GM12878 (cell line): ENCODE measurements at regions not wholly inside any gene's neighbourhood (a gene's known extent, or its start where the extent isn't known, plus 50 kb on each side); places are given as distances from the start of the nearest gene placed in this dataset.

ENCODE experiments used
- ATAC-seq: fragments of 200-7000 bp; cut with Tn5 transposase; 3 replicates; pipeline ENCODE4 v1.9.1; 2020; ENCODE audit warnings: mild to moderate bottlenecking, moderate library complexity
- BruUV-seq: library from RNA; stranded (reverse); fragments of 400-500 nt; replicated peaks from 2 replicates; lab custom pipeline; 2021; lab: Mats Ljungman, UMichigan
- CTCF ChIA-PET: fragments of 300-600 bp; sonication (Branson Sonifier 250); formaldehyde crosslinking; extraction: SDS; loops from one replicate; lab custom pipeline; 2021; ENCODE audit warnings: inconsistent platforms; lab: Yijun Ruan, JAX
- POLR2A ChIA-PET: fragments of 350-600 bp; formaldehyde crosslinking; extraction: SDS; loops from one replicate; lab custom pipeline; 2021; ENCODE audit warnings: inconsistent platforms; lab: Charles Lee
- RAD21 ChIA-PET: fragments of 300-600 bp; sonication (Branson Sonifier 250); formaldehyde crosslinking; loops from one replicate; lab custom pipeline; 2023; ENCODE audit warnings: antibody characterized with exemption; ENCODE audit not compliant: unreplicated experiment; lab: Charles Lee
- SMC1A ChIA-PET: fragments of 300-600 bp; sonication (Branson Sonifier 250); formaldehyde crosslinking; loops from one replicate; lab custom pipeline; 2023; ENCODE audit not compliant: unreplicated experiment, uncharacterized antibody; lab: Charles Lee
- DNase-seq: peaks from one replicate; pipeline ENCODE4 v3.0.0-alpha.2; 2011; ENCODE audit warnings: low read depth, low spot score
- FAIRE-seq: peaks from 3 replicates; lab custom pipeline; 2011; peaks lifted over from hg19 to GRCh38; lab: Jason Lieb, UNC
- H2AFZ ChIP-seq: 2 replicates; pipeline ENCODE4 v1.6.0; 2011; ENCODE audit warnings: low read depth, low read length, control low read depth; ENCODE audit not compliant: control insufficient read depth
- H3K27ac ChIP-seq: 2 replicates; pipeline ENCODE4 v1.5.1; 2011; ENCODE audit warnings: control low read depth; ENCODE audit not compliant: control insufficient read depth, insufficient read depth
- H3K27me3 ChIP-seq, 2 experiments: replicated peaks in 1 of 2; 2 replicates each; pipeline versions ENCODE4 v1.6.0 to v1.6.1; 2011; ENCODE audit warnings: low read length in 1 of 2; ENCODE audit not compliant: control insufficient read depth in 2 of 2, insufficient read depth in 2 of 2
- H3K36me3 ChIP-seq, 2 experiments: 2 replicates each; pipeline ENCODE4 v1.5.1; 2011; ENCODE audit warnings: low read length in 1 of 2; ENCODE audit not compliant: control insufficient read depth in 2 of 2, insufficient read depth in 2 of 2
- H3K4me1 ChIP-seq: 2 replicates; pipeline ENCODE4 v1.6.1; 2011; ENCODE audit warnings: mild to moderate bottlenecking, low read length, moderate library complexity, mixed read lengths; ENCODE audit not compliant: control insufficient read depth, insufficient read depth
- H3K4me2 ChIP-seq: 2 replicates; pipeline ENCODE4 v1.6.0; 2011; ENCODE audit warnings: control low read depth; ENCODE audit not compliant: control insufficient read depth, insufficient read depth
- H3K4me3 ChIP-seq: fragments of 200-600 bp; sonication (generic); 2 replicates; pipeline ENCODE4 v1.5.1; 2016
- H3K79me2 ChIP-seq: 2 replicates; pipeline ENCODE4 v1.6.0; 2011; ENCODE audit warnings: low read length; ENCODE audit not compliant: control insufficient read depth, insufficient read depth
- H3K9ac ChIP-seq: 2 replicates; pipeline ENCODE4 v1.8.0; 2011; ENCODE audit warnings: low read length, control low read depth, mixed read lengths; ENCODE audit not compliant: control insufficient read depth, insufficient read depth
- H3K9me3 ChIP-seq: replicated peaks from 3 replicates; pipeline ENCODE4 v1.5.1; 2011; ENCODE audit warnings: mild to moderate bottlenecking, low read length; ENCODE audit not compliant: control insufficient read depth, insufficient read depth
- H4K20me1 ChIP-seq: 2 replicates; pipeline ENCODE4 v1.6.0; 2011; ENCODE audit not compliant: control insufficient read depth, insufficient read depth
- CBFB ChIP-seq: IDR thresholded peaks from 2 replicates; pipeline ENCODE4 v1.6.1; 2016; ENCODE audit warnings: antibody characterized with exemption, low read depth
- CHD4 ChIP-seq: fragments of 200-600 bp; sonication (generic); IDR thresholded peaks from 2 replicates; pipeline ENCODE4 v1.6.1; 2016; ENCODE audit warnings: mild to moderate bottlenecking
- E2F8 ChIP-seq: fragments of 450-650 bp; IDR thresholded peaks from 2 replicates; pipeline ENCODE4 v1.6.1; 2018; ENCODE audit warnings: mild to moderate bottlenecking, low read depth, moderate library complexity; ENCODE audit not compliant: partially characterized antibody
- IKZF1 ChIP-seq: fragments of 450-650 bp; conservative IDR thresholded peaks from 2 replicates; pipeline ENCODE4 v1.6.1; 2017; ENCODE audit warnings: antibody characterized with exemption, mild to moderate bottlenecking
- IKZF2 ChIP-seq, 2 experiments: fragments of 450-650 bp; IDR thresholded peaks; 2 replicates each; pipeline ENCODE4 v1.6.1; 2017; ENCODE audit warnings: mild to moderate bottlenecking in 2 of 2, moderate library complexity in 2 of 2
- KDM1A ChIP-seq: fragments of 200-600 bp; sonication (generic); IDR thresholded peaks from 2 replicates; pipeline ENCODE4 v1.6.1; 2016; ENCODE audit warnings: borderline replicate concordance
- NFXL1 ChIP-seq: fragments of 450-650 bp; IDR thresholded peaks from 2 replicates; pipeline ENCODE4 v1.6.1; 2017; ENCODE audit warnings: antibody characterized with exemption, mild to moderate bottlenecking, borderline replicate concordance
- NR2C1 ChIP-seq: fragments of 450-650 bp; IDR thresholded peaks from 2 replicates; pipeline ENCODE4 v1.6.1; 2017; ENCODE audit warnings: antibody characterized with exemption, mild to moderate bottlenecking, moderate library complexity
- SP1 ChIP-seq: IDR thresholded peaks from one replicate; pipeline ENCODE4 v1.6.1; 2011; ENCODE audit warnings: low read depth, low read length
- USF2 ChIP-seq: IDR thresholded peaks from 2 replicates; pipeline ENCODE4 v1.6.1; 2011; ENCODE audit warnings: low read depth, low read length, improper control_type of control experiment, borderline replicate concordance
- WGBS: methylation state at CpG from one replicate; pipeline ENCODE4 v1.1.6; 2016; ENCODE audit warnings: low lambda C conversion rate; ENCODE audit not compliant: insufficient replicate concordance, insufficient coverage; ENCODE audit errors: missing lambda C conversion rate; 5-methylcytosine and 5-hydroxymethylcytosine counted together
- in situ Hi-C: fragments of 300-500 bp; cut with MboI; formaldehyde crosslinking; loops from 9 replicates; pipeline ENCODE4 v1.14.3; 2018; ENCODE audit warnings: mixed read lengths
- intact Hi-C: fragments of 100-400 bp; cut with micrococcal nuclease; formaldehyde crosslinking; loops from one replicate; pipeline ENCODE4 v1.14.2; 2022; ENCODE audit not compliant: unreplicated experiment
- TF ChIP-seq, protein P1 (sequence below): fragments of 450-650 bp; IDR thresholded peaks from 2 replicates; pipeline ENCODE4 v1.6.1; 2018; ENCODE audit warnings: borderline replicate concordance, mild to moderate bottlenecking; ENCODE audit not compliant: partially characterized antibody
- TF ChIP-seq, protein P2 (sequence below): fragments of 450-650 bp; IDR thresholded peaks from 2 replicates; pipeline ENCODE4 v1.6.1; 2014; ENCODE audit warnings: mild to moderate bottlenecking

- no TSS peak for BruUV-seq
- H2AFZ ChIP-seq: no peak overlapping the region
- H3K4me1 ChIP-seq: no peaks in the 10 kb centered on the region
- CTCF ChIA-PET: no interaction called here
- in situ Hi-C loops: no loop called here
- no peaks in the 10 kb centered on the region for H3K36me3 ChIP-seq
- intact Hi-C loops: no loop called here
- no peak for DNase-seq
- SMC1A ChIA-PET: no interaction called here
- ATAC-seq: no peak
- H3K9me3 ChIP-seq: no peaks in the 10 kb centered on the region
- H3K9ac ChIP-seq: no peak overlapping the region
- POLR2A ChIA-PET: no interaction called here
- no peak overlapping the region for H3K27ac ChIP-seq
- no peak overlapping the region for H3K4me2 ChIP-seq
- no peak overlapping the region for H3K4me3 ChIP-seq
- WGBS: 12% methylated on average over 2 of the region's 2 CpGs
- no peaks in the 10 kb centered on the region for H4K20me1 ChIP-seq
- TF ChIP-seq USF2 (no peak), SP1 (no peak)
- H3K79me2 ChIP-seq: no peaks in the 10 kb centered on the region
- no peak for FAIRE-seq
- RAD21 ChIA-PET: no interaction called here
- H3K27me3 ChIP-seq: no peaks in the 10 kb centered on the region
Observed at GRCh38 chr12:66740732-66741131, 61.9 kb upstream of the GRIP1 start.

DNA sequence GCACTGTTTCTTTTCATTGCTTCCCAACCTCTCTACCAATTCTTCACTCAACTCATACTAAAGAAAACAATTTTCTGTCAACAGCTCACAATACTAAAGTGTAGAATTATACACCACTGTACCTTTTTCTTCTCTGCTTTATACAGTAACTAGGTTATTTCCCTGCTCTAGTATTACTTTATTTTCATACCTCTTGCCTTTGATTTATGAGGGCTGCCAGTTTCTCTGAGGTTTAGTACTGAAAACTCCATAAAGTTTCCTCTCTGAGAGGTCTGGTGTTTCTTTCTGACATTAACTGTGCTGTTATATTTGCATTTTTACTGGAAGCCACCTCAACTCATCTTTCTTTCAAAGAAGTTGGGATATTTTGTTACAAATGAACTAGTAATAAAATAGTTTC, 63.0 kb upstream of the GRIP1 start:
- intact Hi-C loops: no loop called here
- no peaks in the 10 kb centered on the region for H3K36me3 ChIP-seq
- no peaks in the 10 kb centered on the region for H3K9me3 ChIP-seq
- CTCF ChIA-PET: no interaction called here
- H3K79me2 ChIP-seq: no peaks in the 10 kb centered on the region
- RAD21 ChIA-PET: no interaction called here
- H3K27me3 ChIP-seq: peaks cover 0 to 2% of the 10 kb centered on the region in 2 experiments; a peak in 1 of 4 replicates
- no peaks in the 10 kb centered on the region for H4K20me1 ChIP-seq
- in situ Hi-C loops: no loop called here
- H3K27ac ChIP-seq: no peak overlapping the region
- BruUV-seq: no TSS peak
- POLR2A ChIA-PET: no interaction called here
- no peak overlapping the region for H3K9ac ChIP-seq
- no peak for DNase-seq
- H3K4me1 ChIP-seq: no peaks in the 10 kb centered on the region
- ATAC-seq: no peak
- no peak for FAIRE-seq
- no peak overlapping the region for H2AFZ ChIP-seq
- TF ChIP-seq NR2C1 (no peak), CBFB (no peak), E2F8 (no peak), NFXL1 (no peak), KDM1A (no peak), IKZF1 (no peak), CHD4 (no peak), IKZF2 (IDR thresholded peaks at IDR 0.05) (no peak)
- TF ChIP-seq, protein P1, sequence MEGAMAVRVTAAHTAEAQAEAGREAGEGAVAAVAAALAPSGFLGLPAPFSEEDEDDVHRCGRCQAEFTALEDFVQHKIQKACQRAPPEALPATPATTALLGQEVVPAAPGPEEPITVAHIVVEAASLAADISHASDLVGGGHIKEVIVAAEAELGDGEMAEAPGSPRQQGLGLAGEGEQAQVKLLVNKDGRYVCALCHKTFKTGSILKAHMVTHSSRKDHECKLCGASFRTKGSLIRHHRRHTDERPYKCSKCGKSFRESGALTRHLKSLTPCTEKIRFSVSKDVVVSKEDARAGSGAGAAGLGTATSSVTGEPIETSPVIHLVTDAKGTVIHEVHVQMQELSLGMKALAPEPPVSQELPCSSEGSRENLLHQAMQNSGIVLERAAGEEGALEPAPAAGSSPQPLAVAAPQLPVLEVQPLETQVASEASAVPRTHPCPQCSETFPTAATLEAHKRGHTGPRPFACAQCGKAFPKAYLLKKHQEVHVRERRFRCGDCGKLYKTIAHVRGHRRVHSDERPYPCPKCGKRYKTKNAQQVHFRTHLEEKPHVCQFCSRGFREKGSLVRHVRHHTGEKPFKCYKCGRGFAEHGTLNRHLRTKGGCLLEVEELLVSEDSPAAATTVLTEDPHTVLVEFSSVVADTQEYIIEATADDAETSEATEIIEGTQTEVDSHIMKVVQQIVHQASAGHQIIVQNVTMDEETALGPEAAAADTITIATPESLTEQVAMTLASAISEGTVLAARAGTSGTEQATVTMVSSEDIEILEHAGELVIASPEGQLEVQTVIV: no peak
- TF ChIP-seq, protein P2, sequence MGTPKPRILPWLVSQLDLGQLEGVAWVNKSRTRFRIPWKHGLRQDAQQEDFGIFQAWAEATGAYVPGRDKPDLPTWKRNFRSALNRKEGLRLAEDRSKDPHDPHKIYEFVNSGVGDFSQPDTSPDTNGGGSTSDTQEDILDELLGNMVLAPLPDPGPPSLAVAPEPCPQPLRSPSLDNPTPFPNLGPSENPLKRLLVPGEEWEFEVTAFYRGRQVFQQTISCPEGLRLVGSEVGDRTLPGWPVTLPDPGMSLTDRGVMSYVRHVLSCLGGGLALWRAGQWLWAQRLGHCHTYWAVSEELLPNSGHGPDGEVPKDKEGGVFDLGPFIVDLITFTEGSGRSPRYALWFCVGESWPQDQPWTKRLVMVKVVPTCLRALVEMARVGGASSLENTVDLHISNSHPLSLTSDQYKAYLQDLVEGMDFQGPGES: no peak
- H3K4me2 ChIP-seq: no peak overlapping the region
- SMC1A ChIA-PET: interaction anchor here (0.6 kb wide), 1 partner anchor 24 kb away, joined by 3 read pairs; no protein-coding TSS in a partner anchor
- H3K4me3 ChIP-seq: no peak overlapping the region
